ENCODE measurements at regions not wholly inside any gene's neighbourhood (a gene's known extent, or its start where the extent isn't known, plus 50 kb on each side); places are given as distances from the start of the nearest gene placed in this dataset.

GRCh38 chr20:12464036-12464435 is 544.7 kb upstream of the SPTLC3 start:
- TF ChIP-seq ISL1 (CRISPR knock-in tag; IDR thresholded peaks at IDR 0.05), result no peak
- TF ChIP-seq TCF4 (CRISPR knock-in tag; IDR thresholded peaks at IDR 0.05; ENCODE audit: borderline replicate concordance), result no peak
- no peak for TF ChIP-seq PATZ1 (CRISPR knock-in tag; IDR thresholded peaks at IDR 0.05; ENCODE audit: borderline replicate concordance)
- TF ChIP-seq CREB5 (CRISPR knock-in tag; IDR thresholded peaks at IDR 0.05; ENCODE audit: low read depth), result no peak
- TF ChIP-seq ARNTL (CRISPR knock-in tag; IDR thresholded peaks at IDR 0.05; ENCODE audit: borderline replicate concordance, low read depth), result no peak
